Ishikawa (cell line): ENCODE measurements at regions not wholly inside any gene's neighbourhood (a gene's known extent, or its start where the extent isn't known, plus 50 kb on each side); places are given as distances from the start of the nearest gene placed in this dataset.

ENCODE experiments used
- CEBPB ChIP-seq: IDR thresholded peaks from 2 replicates; pipeline ENCODE4 v1.6.1; 2012
- CREB1 ChIP-seq: IDR thresholded peaks from 2 replicates; pipeline ENCODE4 v1.6.1; 2012; ENCODE audit warnings: low read depth
- EGR1 ChIP-seq: IDR thresholded peaks from 2 replicates; pipeline ENCODE4 v1.6.1; 2012
- EP300 ChIP-seq: IDR thresholded peaks from 2 replicates; pipeline ENCODE4 v1.6.1; 2012; ENCODE audit warnings: borderline replicate concordance
- FOXM1 ChIP-seq: IDR thresholded peaks from 2 replicates; pipeline ENCODE4 v1.6.1; 2012; ENCODE audit warnings: low read depth, borderline replicate concordance
- MAX ChIP-seq: IDR thresholded peaks from 2 replicates; pipeline ENCODE4 v1.6.1; 2012
- NFIC ChIP-seq: IDR thresholded peaks from 2 replicates; pipeline ENCODE4 v1.6.1; 2012
- RAD21 ChIP-seq: IDR thresholded peaks from 2 replicates; pipeline ENCODE4 v1.6.1; 2012; ENCODE audit warnings: low read depth
- REST ChIP-seq: IDR thresholded peaks from 2 replicates; pipeline ENCODE4 v1.6.1; 2012; ENCODE audit warnings: low read depth, mild to moderate bottlenecking
- TAF1 ChIP-seq: IDR thresholded peaks from 2 replicates; pipeline ENCODE4 v1.6.1; 2012; ENCODE audit warnings: low read depth, mild to moderate bottlenecking
- TCF12 ChIP-seq: IDR thresholded peaks from 2 replicates; pipeline ENCODE4 v1.6.1; 2012; ENCODE audit warnings: low read depth
- TEAD4 ChIP-seq: IDR thresholded peaks from 2 replicates; pipeline ENCODE4 v1.6.1; 2012
- USF1 ChIP-seq: IDR thresholded peaks from 2 replicates; pipeline ENCODE4 v1.6.1; 2012
- YY1 ChIP-seq: IDR thresholded peaks from 2 replicates; pipeline ENCODE4 v1.6.1; 2012; ENCODE audit warnings: low read depth
- ZBTB7A ChIP-seq: IDR thresholded peaks from 2 replicates; pipeline ENCODE4 v1.6.1; 2012; ENCODE audit warnings: low read depth

GRCh38 chr14:43595096-43595772 is 911.8 kb downstream of the FSCB start:
- TF ChIP-seq CEBPB (no peak), RAD21 (no peak), NFIC (no peak), FOXM1 (no peak), YY1 (no peak), REST (no peak), CREB1 (no peak), USF1 (no peak), EP300 (no peak), ZBTB7A (no peak), EGR1 (no peak), MAX (no peak), TAF1 (no peak), TEAD4 (no peak), TCF12 (no peak)

GRCh38 chr14:43591776-43592175 is 915.3 kb downstream of the FSCB start:
- TF ChIP-seq REST (no peak), EP300 (no peak), NFIC (no peak), TAF1 (no peak), RAD21 (no peak), FOXM1 (no peak), ZBTB7A (no peak), USF1 (no peak), TCF12 (no peak), CEBPB (no peak), MAX (no peak), CREB1 (no peak), TEAD4 (no peak), YY1 (no peak), EGR1 (no peak)

GRCh38 chr14:43587183-43587582 is 919.9 kb downstream of the FSCB start:
- TF ChIP-seq NFIC (no peak), USF1 (no peak), RAD21 (no peak), FOXM1 (no peak), TEAD4 (no peak), EP300 (no peak), TAF1 (no peak), EGR1 (no peak), YY1 (no peak), MAX (no peak), CREB1 (no peak), TCF12 (no peak)

GRCh38 chr14:43579671-43580070 is 927.4 kb downstream of the FSCB start:
- no peak for TF ChIP-seq TEAD4
- TF ChIP-seq CREB1 = no peak
- no peak for TF ChIP-seq FOXM1
- TF ChIP-seq RAD21 = no peak
- no peak for TF ChIP-seq TAF1
- no peak for TF ChIP-seq NFIC
- TF ChIP-seq USF1 = no peak
- TF ChIP-seq ZBTB7A = no peak
- no peak for TF ChIP-seq CEBPB
- no peak for TF ChIP-seq EP300
- TF ChIP-seq REST = no peak
- TF ChIP-seq TCF12 = no peak
- TF ChIP-seq YY1 = no peak
- TF ChIP-seq MAX = no peak
